ENCODE measurements at regions not wholly inside any gene's neighbourhood (a gene's known extent, or its start where the extent isn't known, plus 50 kb on each side); places are given as distances from the start of the nearest gene placed in this dataset.

DNA sequence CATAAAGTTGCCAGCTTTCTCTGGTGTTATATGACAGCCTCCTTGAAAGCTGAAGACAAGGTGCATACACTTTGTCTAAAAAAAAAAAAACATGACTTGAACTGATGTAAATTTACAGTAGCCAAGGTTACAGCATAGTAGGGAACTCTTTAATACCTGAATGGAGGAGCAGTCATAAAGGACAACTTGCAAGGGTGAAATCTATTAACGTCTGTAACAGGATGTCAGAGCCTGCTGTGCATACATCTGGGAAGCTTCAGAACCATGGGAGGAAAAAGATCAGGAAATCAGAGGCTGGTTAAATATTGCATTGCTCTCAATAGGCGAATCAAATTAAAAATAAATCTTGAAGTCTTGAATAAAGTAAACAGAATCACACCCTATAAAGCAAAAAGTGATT is 484.0 kb upstream of the CTSO start:
- TF ChIP-seq, protein P1, sequence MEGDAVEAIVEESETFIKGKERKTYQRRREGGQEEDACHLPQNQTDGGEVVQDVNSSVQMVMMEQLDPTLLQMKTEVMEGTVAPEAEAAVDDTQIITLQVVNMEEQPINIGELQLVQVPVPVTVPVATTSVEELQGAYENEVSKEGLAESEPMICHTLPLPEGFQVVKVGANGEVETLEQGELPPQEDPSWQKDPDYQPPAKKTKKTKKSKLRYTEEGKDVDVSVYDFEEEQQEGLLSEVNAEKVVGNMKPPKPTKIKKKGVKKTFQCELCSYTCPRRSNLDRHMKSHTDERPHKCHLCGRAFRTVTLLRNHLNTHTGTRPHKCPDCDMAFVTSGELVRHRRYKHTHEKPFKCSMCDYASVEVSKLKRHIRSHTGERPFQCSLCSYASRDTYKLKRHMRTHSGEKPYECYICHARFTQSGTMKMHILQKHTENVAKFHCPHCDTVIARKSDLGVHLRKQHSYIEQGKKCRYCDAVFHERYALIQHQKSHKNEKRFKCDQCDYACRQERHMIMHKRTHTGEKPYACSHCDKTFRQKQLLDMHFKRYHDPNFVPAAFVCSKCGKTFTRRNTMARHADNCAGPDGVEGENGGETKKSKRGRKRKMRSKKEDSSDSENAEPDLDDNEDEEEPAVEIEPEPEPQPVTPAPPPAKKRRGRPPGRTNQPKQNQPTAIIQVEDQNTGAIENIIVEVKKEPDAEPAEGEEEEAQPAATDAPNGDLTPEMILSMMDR (IDR thresholded peaks at IDR 0.05), result no peak
- POLR2A ChIA-PET, result no interaction called here

DNA sequence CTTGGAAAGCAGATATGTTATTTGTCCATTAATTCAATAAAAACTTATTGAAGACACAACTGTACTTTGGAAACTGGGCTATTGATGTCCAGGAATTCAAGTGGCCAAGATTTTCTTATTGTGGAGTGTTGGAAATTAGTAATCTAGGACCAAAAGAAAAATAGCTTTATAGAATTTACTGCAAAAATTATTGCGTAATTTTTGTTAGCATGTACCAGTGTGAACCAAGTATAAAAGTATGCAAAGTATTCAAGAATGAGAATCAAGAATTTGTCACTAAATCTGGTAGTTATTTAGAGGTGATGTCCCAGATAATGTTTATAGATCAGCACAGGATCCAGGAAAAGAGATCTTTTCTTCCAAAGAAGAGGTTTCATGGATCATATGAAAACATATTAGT is 468.9 kb upstream of the CTSO start:
- peaks cover 9% of the 10 kb centered on the region for H3K9me3 Mint-ChIP-seq

More for the DNA sequence above, 484.0 kb upstream of the CTSO start:
- H3K27me3 Mint-ChIP-seq, result no peaks in the 10 kb centered on the region
- peaks cover 2% of the 10 kb centered on the region for H3K9me3 Mint-ChIP-seq
- ATAC-seq, result no peak
- no peaks in the 10 kb centered on the region for H3K36me3 Mint-ChIP-seq (ENCODE audit: low read depth)
- no peak overlapping the region for H3K27ac Mint-ChIP-seq
- CTCF ChIA-PET, result no interaction called here
- no peak for DNase-seq
- intact Hi-C loops (cut with micrococcal nuclease), result no loop called here
- no peak overlapping the region for H3K4me3 Mint-ChIP-seq
- no peaks in the 10 kb centered on the region for H3K4me1 Mint-ChIP-seq (ENCODE audit: low read depth)

DNA sequence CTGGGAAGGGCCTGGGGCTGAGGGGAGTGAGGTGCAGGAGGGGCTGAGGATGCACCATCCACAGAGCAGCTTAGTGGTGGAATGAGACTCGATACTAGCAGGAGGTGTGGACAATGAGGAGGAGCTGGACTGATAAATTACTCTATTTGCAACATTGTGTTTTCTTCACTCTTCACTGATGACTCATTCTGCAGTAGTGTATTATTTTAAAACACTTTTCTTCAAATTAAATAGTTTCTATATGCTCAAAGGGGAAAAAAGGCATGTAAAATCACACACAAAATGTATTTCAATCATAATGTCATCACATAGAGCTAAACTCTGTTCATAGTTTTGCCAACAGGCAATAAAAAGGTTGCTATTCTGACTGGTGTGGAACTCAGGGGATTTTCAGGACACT is 467.0 kb upstream of the CTSO start:
- H3K27me3 Mint-ChIP-seq, result no peaks in the 10 kb centered on the region
- intact Hi-C loops (cut with micrococcal nuclease), result no loop called here
- ChIA-PET CTCF (no interaction called here), POLR2A (no interaction called here)
- no peaks in the 10 kb centered on the region for H3K36me3 Mint-ChIP-seq (ENCODE audit: low read depth)
- H3K4me3 Mint-ChIP-seq, result no peak overlapping the region
- DNase-seq (no peak), ATAC-seq (no peak)
- no peaks in the 10 kb centered on the region for H3K4me1 Mint-ChIP-seq (ENCODE audit: low read depth)
- H3K27ac Mint-ChIP-seq, result no peak overlapping the region
- H3K9me3 Mint-ChIP-seq, result peaks cover 5% of the 10 kb centered on the region
- TF ChIP-seq, protein P1 (IDR thresholded peaks at IDR 0.05), result no peak

More for the DNA sequence above, 468.9 kb upstream of the CTSO start:
- TF ChIP-seq, protein P1 (IDR thresholded peaks at IDR 0.05), result no peak
- Mint-ChIP-seq H3K4me3 (no peak overlapping the region), H3K4me1 (ENCODE audit: low read depth) (no peaks in the 10 kb centered on the region), H3K27ac (no peak overlapping the region), H3K27me3 (no peaks in the 10 kb centered on the region), H3K36me3 (ENCODE audit: low read depth) (no peaks in the 10 kb centered on the region)
- DNase-seq (no peak), ATAC-seq (no peak)
- POLR2A ChIA-PET, result no interaction called here
- CTCF ChIA-PET, result no interaction called here
- intact Hi-C loops (cut with micrococcal nuclease), result no loop called here

DNA sequence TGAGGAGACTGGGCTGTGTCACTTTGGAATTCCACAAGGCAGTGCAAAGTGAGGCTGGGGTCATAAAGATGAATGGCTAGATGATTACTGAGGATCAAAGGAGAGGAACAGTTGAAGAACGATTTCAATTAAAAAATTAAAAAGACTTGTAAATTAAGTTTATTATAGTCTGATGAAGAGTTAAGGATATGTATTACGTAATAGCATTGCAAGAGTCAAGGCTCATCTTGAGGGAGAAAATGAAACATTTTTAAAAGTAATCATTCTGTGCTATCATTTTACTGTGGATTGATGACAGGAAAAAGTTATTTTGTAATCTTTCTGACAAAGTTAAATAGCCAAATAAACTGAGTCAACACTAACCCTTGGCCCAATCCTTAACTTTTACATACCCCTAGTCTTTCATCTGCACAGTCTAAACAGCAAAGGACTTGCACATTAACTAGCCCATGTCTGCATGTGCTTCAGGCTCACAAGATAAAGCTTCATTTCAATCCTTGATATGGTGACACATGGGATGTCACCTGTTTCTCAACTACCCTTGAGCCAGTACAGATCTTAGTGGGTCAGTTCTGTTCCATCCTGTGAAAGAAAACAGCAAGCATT is 465.5 kb upstream of the CTSO start:
- DNase-seq, result no peak
- ChIA-PET POLR2A (no interaction called here), CTCF (no interaction called here)
- TF ChIP-seq, protein P1 (IDR thresholded peaks at IDR 0.05), result no peak
- Mint-ChIP-seq H3K27me3 (no peaks in the 10 kb centered on the region), H3K4me3 (no peak overlapping the region), H3K4me1 (ENCODE audit: low read depth) (no peaks in the 10 kb centered on the region), H3K27ac (no peak overlapping the region), H3K9me3 (peaks cover 5% of the 10 kb centered on the region), H3K36me3 (ENCODE audit: low read depth) (no peaks in the 10 kb centered on the region)
- intact Hi-C loops (cut with micrococcal nuclease), result no loop called here
- ATAC-seq, result no peak

DNA sequence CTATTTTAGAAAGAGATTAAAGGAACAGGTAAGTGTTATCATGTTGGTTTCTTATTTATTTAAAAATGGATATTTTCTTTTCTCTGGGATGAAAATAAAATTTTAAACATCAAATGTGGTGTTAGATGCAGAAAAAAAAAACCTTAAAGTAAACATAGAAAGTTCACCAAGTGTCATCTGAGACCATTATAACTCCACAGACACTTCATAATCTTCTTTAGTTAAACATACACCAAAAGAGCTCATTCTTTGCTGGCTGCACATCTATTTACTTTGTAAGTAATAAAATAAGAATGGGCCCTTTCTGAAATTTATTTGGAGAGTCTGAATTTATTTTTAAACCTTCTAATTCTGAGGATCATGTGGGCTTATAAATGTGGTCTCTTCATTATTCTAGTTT is 460.7 kb upstream of the CTSO start:
- DNase-seq, result no peak
- CTCF ChIA-PET, result no interaction called here
- no peak overlapping the region for H3K27ac Mint-ChIP-seq
- H3K27me3 Mint-ChIP-seq, result no peaks in the 10 kb centered on the region
- POLR2A ChIA-PET, result no interaction called here
- TF ChIP-seq, protein P1 (IDR thresholded peaks at IDR 0.05), result no peak
- H3K4me3 Mint-ChIP-seq, result no peak overlapping the region
- no peaks in the 10 kb centered on the region for H3K4me1 Mint-ChIP-seq (ENCODE audit: low read depth)
- ATAC-seq, result no peak
- H3K36me3 Mint-ChIP-seq (ENCODE audit: low read depth), result no peaks in the 10 kb centered on the region
- intact Hi-C loops (cut with micrococcal nuclease), result no loop called here
- peaks cover 7% of the 10 kb centered on the region for H3K9me3 Mint-ChIP-seq

Measured in activated CD8-positive, alpha-beta T cell treated with anti-CD3 and anti-CD28 coated beads for 36 hours (primary cell).